VCaP (cell line): ENCODE measurements at regions not wholly inside any gene's neighbourhood (a gene's known extent, or its start where the extent isn't known, plus 50 kb on each side); places are given as distances from the start of the nearest gene placed in this dataset.

ENCODE experiments used
- H3K27ac ChIP-seq: fragments of 450-650 bp; 2 replicates; pipeline ENCODE4 v1.5.1; 2017
- TF ChIP-seq, protein P1 (sequence below): fragments of 450-650 bp; conservative IDR thresholded peaks from 2 replicates; pipeline ENCODE4 v1.5.1; 2017; ENCODE audit warnings: mild to moderate bottlenecking, moderate library complexity

DNA sequence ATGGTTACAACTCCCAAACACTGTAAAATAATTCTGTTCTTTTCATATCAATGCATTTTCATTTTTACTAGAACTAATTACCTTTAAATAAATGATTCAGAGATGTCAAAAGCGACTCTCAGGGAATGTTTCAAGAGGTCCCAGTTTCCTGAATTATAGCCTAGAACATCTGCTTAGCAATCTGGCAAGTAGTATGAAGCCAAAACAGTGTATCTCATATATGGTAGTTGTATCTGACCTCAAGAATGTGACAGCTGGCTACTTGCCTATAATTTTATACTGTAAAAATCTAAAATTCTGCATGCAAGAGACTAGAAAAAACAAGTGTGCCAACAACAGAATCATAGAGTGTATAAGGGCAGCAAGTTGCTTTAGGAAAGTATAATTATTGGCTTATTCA is 187.7 kb upstream of the POU5F2 start:
- TF ChIP-seq, protein P1, sequence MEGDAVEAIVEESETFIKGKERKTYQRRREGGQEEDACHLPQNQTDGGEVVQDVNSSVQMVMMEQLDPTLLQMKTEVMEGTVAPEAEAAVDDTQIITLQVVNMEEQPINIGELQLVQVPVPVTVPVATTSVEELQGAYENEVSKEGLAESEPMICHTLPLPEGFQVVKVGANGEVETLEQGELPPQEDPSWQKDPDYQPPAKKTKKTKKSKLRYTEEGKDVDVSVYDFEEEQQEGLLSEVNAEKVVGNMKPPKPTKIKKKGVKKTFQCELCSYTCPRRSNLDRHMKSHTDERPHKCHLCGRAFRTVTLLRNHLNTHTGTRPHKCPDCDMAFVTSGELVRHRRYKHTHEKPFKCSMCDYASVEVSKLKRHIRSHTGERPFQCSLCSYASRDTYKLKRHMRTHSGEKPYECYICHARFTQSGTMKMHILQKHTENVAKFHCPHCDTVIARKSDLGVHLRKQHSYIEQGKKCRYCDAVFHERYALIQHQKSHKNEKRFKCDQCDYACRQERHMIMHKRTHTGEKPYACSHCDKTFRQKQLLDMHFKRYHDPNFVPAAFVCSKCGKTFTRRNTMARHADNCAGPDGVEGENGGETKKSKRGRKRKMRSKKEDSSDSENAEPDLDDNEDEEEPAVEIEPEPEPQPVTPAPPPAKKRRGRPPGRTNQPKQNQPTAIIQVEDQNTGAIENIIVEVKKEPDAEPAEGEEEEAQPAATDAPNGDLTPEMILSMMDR = no peak
- no peak overlapping the region for H3K27ac ChIP-seq

DNA sequence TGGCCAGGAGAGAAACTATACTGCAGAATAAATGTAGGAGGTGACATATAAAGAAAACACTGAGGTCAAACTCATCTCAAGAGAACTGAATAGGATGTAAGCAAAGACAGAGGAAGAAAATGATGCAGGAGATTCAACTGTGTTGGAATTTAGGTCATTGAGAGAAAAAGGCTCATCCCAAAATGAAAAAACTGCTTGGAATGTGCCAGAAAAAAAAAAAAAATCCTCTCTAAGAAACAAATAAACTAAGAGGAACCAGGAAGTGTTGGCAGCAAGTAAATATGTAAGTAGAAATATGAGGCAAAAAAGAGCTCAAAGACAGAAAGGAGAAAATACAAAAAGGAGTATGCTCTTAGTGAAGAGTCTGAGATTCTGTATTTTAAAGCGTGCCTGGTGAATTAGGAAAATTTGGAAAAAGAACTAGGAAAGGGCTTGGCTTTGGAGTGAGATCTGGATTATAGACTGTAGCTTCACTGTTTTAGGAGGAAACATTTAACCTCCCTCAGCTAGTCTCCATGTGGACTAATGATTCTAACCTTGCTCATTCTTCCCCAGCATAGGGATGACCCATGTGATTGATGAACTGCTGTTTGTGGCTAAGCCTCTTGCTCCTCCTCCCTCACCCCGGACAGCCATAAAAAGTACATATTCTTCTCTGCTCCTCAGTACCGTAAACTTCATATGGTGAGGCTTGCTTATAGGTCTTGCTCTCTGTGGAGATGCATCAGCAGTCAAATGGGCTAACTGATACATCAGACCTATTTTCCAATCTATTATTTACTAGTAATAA is 185.6 kb upstream of the POU5F2 start:
- no peak overlapping the region for H3K27ac ChIP-seq
- TF ChIP-seq, protein P1 = no peak

DNA sequence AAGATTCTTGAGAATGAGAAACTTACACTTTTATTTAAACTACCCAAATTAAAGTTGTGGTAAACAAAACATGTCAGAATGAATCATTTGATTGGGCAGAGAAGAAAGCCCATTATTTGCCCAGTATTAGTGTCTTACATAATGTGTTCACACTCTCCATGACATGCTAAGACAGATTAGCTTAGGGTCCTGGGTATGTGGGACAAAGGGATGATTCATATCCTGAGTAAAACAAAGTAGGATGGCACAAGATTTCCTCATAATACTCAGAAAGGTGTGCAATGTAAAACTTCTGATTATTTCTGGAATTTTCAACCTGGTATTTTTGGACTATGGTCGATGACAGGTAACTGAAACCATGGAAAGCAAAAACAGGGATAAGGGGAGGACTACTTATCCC is 183.9 kb upstream of the POU5F2 start:
- H3K27ac ChIP-seq = no peak overlapping the region
- TF ChIP-seq, protein P1 = no peak

DNA sequence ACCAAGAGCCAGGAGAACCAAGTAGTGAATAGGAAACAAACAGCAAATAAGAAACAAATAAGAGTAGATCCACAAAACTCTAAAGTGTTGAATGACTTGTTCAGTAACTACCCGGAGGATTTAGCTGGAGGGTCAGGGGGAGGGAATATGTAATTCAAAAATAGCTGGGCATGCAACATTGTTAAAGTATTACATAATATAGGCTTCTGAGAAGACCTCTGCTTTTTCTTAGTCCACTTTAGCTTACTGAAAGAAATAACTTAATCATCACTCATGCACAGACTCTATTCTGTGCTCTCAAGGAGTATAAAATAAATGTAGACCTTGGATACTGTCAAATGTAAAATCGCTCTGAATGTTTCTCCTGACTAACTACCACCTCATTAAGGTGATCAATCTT is 183.2 kb upstream of the POU5F2 start:
- TF ChIP-seq, protein P1 = no peak
- H3K27ac ChIP-seq = no peak overlapping the region

DNA sequence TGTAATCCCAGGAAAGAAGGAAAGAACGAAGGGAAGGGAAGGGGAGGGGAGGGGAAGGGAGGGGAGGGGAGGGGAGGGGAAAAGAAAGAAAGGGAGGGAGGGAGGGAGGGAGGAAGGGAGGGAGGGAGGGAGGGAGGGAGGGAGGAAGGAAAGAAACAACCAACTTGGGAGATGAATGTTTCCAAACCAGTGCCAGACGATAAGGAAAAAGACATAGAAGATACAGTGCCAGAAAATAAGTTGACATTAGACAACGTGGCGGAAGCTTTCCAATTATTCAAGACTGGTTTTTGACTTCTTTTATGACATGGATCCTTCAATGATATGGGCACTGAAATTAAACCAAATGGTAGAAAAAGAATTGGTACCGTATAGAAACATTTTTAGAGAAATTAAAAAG is 181.2 kb upstream of the POU5F2 start:
- H3K27ac ChIP-seq = no peak overlapping the region
- TF ChIP-seq, protein P1 = no peak

DNA sequence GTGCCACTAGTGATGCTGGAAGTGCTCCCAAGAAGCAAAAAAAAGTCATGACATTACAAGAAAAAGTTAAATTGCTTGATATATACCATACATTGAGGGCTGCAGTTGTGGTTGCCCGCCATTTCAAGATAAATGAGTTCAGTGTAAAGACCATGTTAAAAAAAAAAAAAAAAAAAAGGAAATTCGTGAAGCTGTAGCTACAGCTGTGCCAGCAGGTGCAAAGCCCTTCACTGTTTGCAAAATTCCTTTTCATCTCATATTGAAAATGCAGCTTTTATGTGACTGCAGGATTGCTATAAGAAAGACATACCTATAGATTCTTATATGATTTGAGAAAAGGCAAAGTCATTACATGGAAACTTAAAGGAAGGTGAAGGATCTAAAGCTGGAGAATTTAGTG is 179.6 kb upstream of the POU5F2 start:
- TF ChIP-seq, protein P1 = no peak

DNA sequence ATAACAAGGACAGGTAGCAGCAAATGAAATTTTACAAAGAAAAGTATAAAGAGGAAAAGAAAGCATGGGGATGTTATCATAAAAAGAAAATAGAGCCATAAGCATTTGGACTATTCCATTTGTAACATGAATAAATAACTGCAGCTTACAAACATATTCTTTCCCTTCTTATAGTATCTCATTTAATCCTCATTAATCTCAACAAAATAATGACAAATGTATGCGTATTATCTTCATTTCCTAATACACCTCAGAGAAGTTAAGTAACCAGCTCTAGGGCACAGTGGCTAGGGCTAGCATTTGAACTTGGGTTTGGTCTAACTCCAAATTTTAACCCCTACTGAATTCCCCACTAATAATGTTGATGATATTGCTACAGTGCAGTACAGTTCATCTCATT is 175.5 kb upstream of the POU5F2 start:
- no peak overlapping the region for H3K27ac ChIP-seq
- TF ChIP-seq, protein P1 = no peak

More for the DNA sequence above, 179.6 kb upstream of the POU5F2 start:
- no peak overlapping the region for H3K27ac ChIP-seq
